ENCODE measurements at regions not wholly inside any gene's neighbourhood (a gene's known extent, or its start where the extent isn't known, plus 50 kb on each side); places are given as distances from the start of the nearest gene placed in this dataset.

DNA sequence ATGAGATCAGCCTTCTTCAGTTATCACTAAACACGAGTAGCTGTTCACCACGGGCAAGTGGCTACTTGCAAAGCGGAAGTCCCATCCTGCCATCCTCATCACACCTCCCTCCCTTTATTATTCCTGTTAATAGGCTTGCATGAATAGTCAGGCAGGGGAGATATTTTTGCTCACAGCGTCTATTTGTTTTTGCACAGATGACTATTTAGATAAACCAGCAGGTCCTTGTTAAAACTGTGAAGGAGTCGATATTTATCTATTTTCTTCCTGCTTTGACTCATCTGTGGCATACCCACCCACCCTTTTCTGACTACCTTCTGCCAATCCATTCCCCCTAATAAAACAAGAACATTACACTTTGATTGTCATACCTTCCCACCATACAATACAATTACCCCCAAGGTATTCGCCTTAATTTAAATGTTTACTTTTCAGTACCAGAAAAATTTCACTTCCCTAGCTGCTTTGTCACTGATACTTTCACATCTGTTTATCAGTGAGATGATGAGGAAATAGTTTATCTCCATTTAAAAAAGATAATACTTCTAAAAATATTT lies 96.6 kb upstream of the BANK1 start:
- Histone ChIP-seq H3K27ac (ENCODE audit: insufficient read depth, low read length) (no peak overlapping the region), H3K9me3 (ENCODE audit: control insufficient read depth, insufficient read depth, low read depth, low read length) (no peaks in the 10 kb centered on the region), H3K4me3 (replicated peaks in 1 of 4; ENCODE audit: control extremely low read depth in 1 of 4, insufficient read depth in 1 of 4, low read depth in 3 of 4, low read length in 4 of 4) (no peak overlapping the region), H3K9ac (ENCODE audit: insufficient read depth, low read length) (no peak overlapping the region), H2AFZ (ENCODE audit: low read length) (no peak overlapping the region), H4K20me1 (ENCODE audit: control insufficient read depth, extremely low read depth, insufficient read depth, low read length) (no peaks in the 10 kb centered on the region), H3K27me3 (ENCODE audit: control insufficient read depth, insufficient read depth, low read length) (no peaks in the 10 kb centered on the region), H3K79me2 (ENCODE audit: control insufficient read depth, insufficient read depth, low read length) (no peaks in the 10 kb centered on the region), H3K4me1 (ENCODE audit: control insufficient read depth, extremely low read depth, insufficient read depth, low read length) (no peaks in the 10 kb centered on the region), H3K36me3 (ENCODE audit: control insufficient read depth, insufficient read depth, low read length) (no peaks in the 10 kb centered on the region), H3K4me2 (ENCODE audit: extremely low read depth, insufficient read depth, low read length) (no peak overlapping the region)
- TF ChIP-seq, protein P1, sequence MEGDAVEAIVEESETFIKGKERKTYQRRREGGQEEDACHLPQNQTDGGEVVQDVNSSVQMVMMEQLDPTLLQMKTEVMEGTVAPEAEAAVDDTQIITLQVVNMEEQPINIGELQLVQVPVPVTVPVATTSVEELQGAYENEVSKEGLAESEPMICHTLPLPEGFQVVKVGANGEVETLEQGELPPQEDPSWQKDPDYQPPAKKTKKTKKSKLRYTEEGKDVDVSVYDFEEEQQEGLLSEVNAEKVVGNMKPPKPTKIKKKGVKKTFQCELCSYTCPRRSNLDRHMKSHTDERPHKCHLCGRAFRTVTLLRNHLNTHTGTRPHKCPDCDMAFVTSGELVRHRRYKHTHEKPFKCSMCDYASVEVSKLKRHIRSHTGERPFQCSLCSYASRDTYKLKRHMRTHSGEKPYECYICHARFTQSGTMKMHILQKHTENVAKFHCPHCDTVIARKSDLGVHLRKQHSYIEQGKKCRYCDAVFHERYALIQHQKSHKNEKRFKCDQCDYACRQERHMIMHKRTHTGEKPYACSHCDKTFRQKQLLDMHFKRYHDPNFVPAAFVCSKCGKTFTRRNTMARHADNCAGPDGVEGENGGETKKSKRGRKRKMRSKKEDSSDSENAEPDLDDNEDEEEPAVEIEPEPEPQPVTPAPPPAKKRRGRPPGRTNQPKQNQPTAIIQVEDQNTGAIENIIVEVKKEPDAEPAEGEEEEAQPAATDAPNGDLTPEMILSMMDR (conservative IDR thresholded peaks at IDR 0.05 in 1 of 2, IDR thresholded peaks at IDR 0.05 in 1 of 2; ENCODE audit: low read depth in 1 of 2, low read length in 2 of 2): no peak
- no peak for TF ChIP-seq EZH2 (IDR thresholded peaks at IDR 0.05; ENCODE audit: low read length, missing control alignments)
- DNase-seq (ENCODE audit: low read depth in 2 of 2): no peak

DNA sequence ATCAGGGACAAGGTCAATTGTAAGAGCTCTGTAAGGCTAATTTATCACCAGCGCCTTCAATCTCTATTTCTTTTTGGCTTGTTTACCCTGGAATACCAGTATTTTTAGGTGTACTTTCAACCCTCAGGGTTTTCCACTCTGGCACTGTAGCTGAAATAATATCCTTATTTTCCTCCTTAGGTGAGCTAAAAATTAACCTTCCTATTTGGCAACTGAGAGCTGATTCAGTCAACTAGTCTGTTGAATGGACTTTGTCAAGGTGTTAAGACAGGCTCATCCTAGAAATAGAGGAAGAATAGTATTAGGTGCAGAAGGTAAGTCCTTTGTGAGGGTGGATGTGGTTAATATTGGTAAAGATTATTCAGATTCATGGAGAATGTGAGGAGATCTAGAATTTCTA lies 101.3 kb upstream of the BANK1 start:
- DNase-seq (ENCODE audit: low read depth in 2 of 2): no peak
- H3K9ac ChIP-seq (ENCODE audit: insufficient read depth, low read length): no peak overlapping the region
- no peaks in the 10 kb centered on the region for H3K36me3 ChIP-seq (ENCODE audit: control insufficient read depth, insufficient read depth, low read length)
- no peak for TF ChIP-seq EZH2 (IDR thresholded peaks at IDR 0.05; ENCODE audit: low read length, missing control alignments)
- TF ChIP-seq, protein P1 (conservative IDR thresholded peaks at IDR 0.05 in 1 of 2, IDR thresholded peaks at IDR 0.05 in 1 of 2; ENCODE audit: low read depth in 1 of 2, low read length in 2 of 2): no peak
- no peaks in the 10 kb centered on the region for H3K27me3 ChIP-seq (ENCODE audit: control insufficient read depth, insufficient read depth, low read length)
- no peaks in the 10 kb centered on the region for H3K79me2 ChIP-seq (ENCODE audit: control insufficient read depth, insufficient read depth, low read length)
- H3K27ac ChIP-seq (ENCODE audit: insufficient read depth, low read length): no peak overlapping the region
- H4K20me1 ChIP-seq (ENCODE audit: control insufficient read depth, extremely low read depth, insufficient read depth, low read length): no peaks in the 10 kb centered on the region
- no peaks in the 10 kb centered on the region for H3K4me1 ChIP-seq (ENCODE audit: control insufficient read depth, extremely low read depth, insufficient read depth, low read length)
- H2AFZ ChIP-seq (ENCODE audit: low read length): no peak overlapping the region
- no peaks in the 10 kb centered on the region for H3K9me3 ChIP-seq (ENCODE audit: control insufficient read depth, insufficient read depth, low read depth, low read length)
- H3K4me2 ChIP-seq (ENCODE audit: extremely low read depth, insufficient read depth, low read length): no peak overlapping the region
- no peak overlapping the region for H3K4me3 ChIP-seq (replicated peaks in 1 of 4; ENCODE audit: control extremely low read depth in 1 of 4, insufficient read depth in 1 of 4, low read depth in 3 of 4, low read length in 4 of 4)

DNA sequence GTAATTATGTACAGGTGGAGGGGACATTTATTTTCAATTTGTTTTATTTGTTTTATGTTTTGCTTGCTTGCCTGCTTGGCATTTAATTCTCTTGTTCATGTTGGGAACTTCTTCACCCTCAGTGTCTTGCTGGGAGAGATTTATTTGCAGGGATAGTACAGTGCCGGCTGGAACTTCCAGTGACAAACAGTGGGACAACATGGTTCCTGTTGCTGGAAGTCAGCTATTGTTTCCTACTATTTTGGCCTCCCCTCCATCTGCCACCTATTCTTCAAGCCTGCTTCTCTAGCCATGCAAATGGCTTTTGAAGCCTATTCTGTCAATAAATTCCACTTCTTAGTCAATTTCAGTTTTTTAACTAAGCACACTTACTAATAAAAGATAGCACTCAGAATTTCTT lies 105.4 kb upstream of the BANK1 start:
- Histone ChIP-seq H3K4me2 (ENCODE audit: extremely low read depth, insufficient read depth, low read length) (no peak overlapping the region), H3K9me3 (ENCODE audit: control insufficient read depth, insufficient read depth, low read depth, low read length) (no peaks in the 10 kb centered on the region), H3K27ac (ENCODE audit: insufficient read depth, low read length) (no peak overlapping the region), H4K20me1 (ENCODE audit: control insufficient read depth, extremely low read depth, insufficient read depth, low read length) (no peaks in the 10 kb centered on the region), H3K4me3 (replicated peaks in 1 of 4; ENCODE audit: control extremely low read depth in 1 of 4, insufficient read depth in 1 of 4, low read depth in 3 of 4, low read length in 4 of 4) (no peak overlapping the region), H3K9ac (ENCODE audit: insufficient read depth, low read length) (no peak overlapping the region), H3K4me1 (ENCODE audit: control insufficient read depth, extremely low read depth, insufficient read depth, low read length) (no peaks in the 10 kb centered on the region), H3K79me2 (ENCODE audit: control insufficient read depth, insufficient read depth, low read length) (no peaks in the 10 kb centered on the region), H3K27me3 (ENCODE audit: control insufficient read depth, insufficient read depth, low read length) (no peaks in the 10 kb centered on the region), H2AFZ (ENCODE audit: low read length) (no peak overlapping the region), H3K36me3 (ENCODE audit: control insufficient read depth, insufficient read depth, low read length) (no peaks in the 10 kb centered on the region)
- TF ChIP-seq EZH2 (IDR thresholded peaks at IDR 0.05; ENCODE audit: low read length, missing control alignments): no peak
- TF ChIP-seq, protein P1 (conservative IDR thresholded peaks at IDR 0.05 in 1 of 2, IDR thresholded peaks at IDR 0.05 in 1 of 2; ENCODE audit: low read depth in 1 of 2, low read length in 2 of 2): no peak
- no peak for DNase-seq (ENCODE audit: low read depth in 2 of 2)
